Posterior vena cava (tissue), 2 donors: ENCODE measurements at regions not wholly inside any gene's neighbourhood (a gene's known extent, or its start where the extent isn't known, plus 50 kb on each side); places are given as distances from the start of the nearest gene placed in this dataset.
"Not testable (repeated sequence)": the region's sequence is repeated elsewhere in the genome, so short reads cannot be mapped to it uniquely, and the experiment has no call there.

Experiments used
- DNase-seq: peaks from one replicate; pipeline ENCODE4 v3.0.0-alpha.2; 2020; ENCODE audit warnings: low spot score
- intact Hi-C, 2 donors: fragments of 100-400 bp; cut with DNase I; formaldehyde crosslinking; loops; one replicate each; pipeline versions ENCODE4 v1.14.1 to v1.14.2; 2022 to 2023
- donor health status: DM: yes; HTN: yes; CAD: no.
- donor health status: DM: yes; HTN: yes; CAD: no.

GRCh38 chr1:172855983-172856382 is 194.8 kb downstream of the TNFSF18 start:
- intact Hi-C loops, DNase-seq: not testable (repeated sequence)

GRCh38 chr1:172863031-172863430 is 187.7 kb downstream of the TNFSF18 start:
- DNase-seq = no peak
- intact Hi-C loops = no loop called here

GRCh38 chr1:172867216-172867818 is 183.4 kb downstream of the TNFSF18 start:
- intact Hi-C loops = no loop called here
- DNase-seq = no peak

GRCh38 chr1:172870901-172871606 is 179.7 kb downstream of the TNFSF18 start:
- DNase-seq = no peak
- intact Hi-C loops = no loop called here

GRCh38 chr1:172874950-172875349 is 175.8 kb downstream of the TNFSF18 start:
- intact Hi-C loops = no loop called here
- no peak for DNase-seq

- intact Hi-C loops = no loop called here
- no peak for DNase-seq
Observed at GRCh38 chr1:172875892-172876291, 174.8 kb downstream of the TNFSF18 start.

- intact Hi-C loops = no loop called here
- DNase-seq = no peak
Observed at GRCh38 chr1:172882385-172882784, 168.4 kb downstream of the TNFSF18 start.

GRCh38 chr1:172882791-172883386 is 167.9 kb downstream of the TNFSF18 start:
- no peak for DNase-seq
- intact Hi-C loops = no loop called here

- no peak for DNase-seq
- intact Hi-C loops = no loop called here
Observed at GRCh38 chr1:172883387-172883791, 167.4 kb downstream of the TNFSF18 start.

- DNase-seq = no peak
- intact Hi-C loops = no loop called here
Observed at GRCh38 chr1:172883844-172884243, 166.9 kb downstream of the TNFSF18 start.

- intact Hi-C loops = no loop called here
- no peak for DNase-seq
Observed at GRCh38 chr1:172885411-172885810, 165.3 kb downstream of the TNFSF18 start.

GRCh38 chr1:172885971-172886370 is 164.8 kb downstream of the TNFSF18 start:
- intact Hi-C loops = no loop called here
- no peak for DNase-seq

GRCh38 chr1:172887162-172887561 is 163.6 kb downstream of the TNFSF18 start:
- DNase-seq = no peak
- intact Hi-C loops = no loop called here

GRCh38 chr1:172893146-172893841 is 157.4 kb downstream of the TNFSF18 start:
- DNase-seq = no peak
- intact Hi-C loops = no loop called here

- intact Hi-C loops = no loop called here
- DNase-seq = no peak
Observed at GRCh38 chr1:172894349-172895049, 156.2 kb downstream of the TNFSF18 start.

- intact Hi-C loops = no loop called here
- no peak for DNase-seq
Observed at GRCh38 chr1:172895050-172895460, 155.7 kb downstream of the TNFSF18 start.

GRCh38 chr1:172895761-172896160 is 155.0 kb downstream of the TNFSF18 start:
- no peak for DNase-seq
- intact Hi-C loops = no loop called here

GRCh38 chr1:172897738-172898137 is 153.0 kb downstream of the TNFSF18 start:
- intact Hi-C loops = no loop called here
- no peak for DNase-seq

- intact Hi-C loops = no loop called here
Observed at GRCh38 chr1:172898866-172899265, 151.9 kb downstream of the TNFSF18 start.

More at GRCh38 chr1:172898866-172899265, 151.9 kb downstream of the TNFSF18 start:
- DNase-seq = no peak
